NCI-H345 (cell line): ENCODE measurements at regions not wholly inside any gene's neighbourhood (a gene's known extent, or its start where the extent isn't known, plus 50 kb on each side); places are given as distances from the start of the nearest gene placed in this dataset.
"Not testable (repeated sequence)": the region's sequence is repeated elsewhere in the genome, so short reads cannot be mapped to it uniquely, and the experiment has no call there.

ENCODE experiments used
- DNase-seq: peaks from one replicate; lab custom pipeline; 2025; lab: John Stamatoyannopoulos, UW

- no peak for DNase-seq
Measured at GRCh38 chr16:17939723-17940122, 396.8 kb downstream of the NPIPA8 start.

- no peak for DNase-seq
Measured at GRCh38 chr16:17939122-17939536, 397.4 kb downstream of the NPIPA8 start.

- no peak for DNase-seq
Measured at GRCh38 chr16:17938546-17938945, 398.0 kb downstream of the NPIPA8 start.

- DNase-seq = no peak
Measured at GRCh38 chr16:17936766-17937402, 399.7 kb downstream of the NPIPA8 start.

GRCh38 chr16:17930280-17930679, 406.3 kb downstream of the NPIPA8 start:
- no peak for DNase-seq

GRCh38 chr16:17926866-17927399, 409.6 kb downstream of the NPIPA8 start:
- DNase-seq = no peak

- no peak for DNase-seq
Measured at GRCh38 chr16:17926461-17926860, 410.1 kb downstream of the NPIPA8 start.

GRCh38 chr16:17925761-17926160, 410.8 kb downstream of the NPIPA8 start:
- no peak for DNase-seq

- no peak for DNase-seq
Measured at GRCh38 chr16:17921357-17921978, 415.1 kb downstream of the NPIPA8 start.

GRCh38 chr16:17917316-17918019, 419.1 kb downstream of the NPIPA8 start:
- no peak for DNase-seq

GRCh38 chr16:17915791-17916190, 420.7 kb downstream of the NPIPA8 start:
- no peak for DNase-seq

- DNase-seq = no peak
Measured at GRCh38 chr16:17914168-17914567, 422.4 kb downstream of the NPIPA8 start.

GRCh38 chr16:17911578-17911977, 425.0 kb downstream of the NPIPA8 start:
- not testable (repeated sequence) for DNase-seq

GRCh38 chr16:17906626-17907025, 429.9 kb downstream of the NPIPA8 start:
- not testable (repeated sequence) for DNase-seq

- no peak for DNase-seq
Measured at GRCh38 chr16:17901309-17901708, 430.5 kb upstream of the XYLT1 start.

- DNase-seq = no peak
Measured at GRCh38 chr16:17899141-17899540, 428.4 kb upstream of the XYLT1 start.

- no peak for DNase-seq
Measured at GRCh38 chr16:17887963-17888362, 417.2 kb upstream of the XYLT1 start.

GRCh38 chr16:17885659-17886207, 415.0 kb upstream of the XYLT1 start:
- DNase-seq = no peak

- DNase-seq = no peak
Measured at GRCh38 chr16:17877821-17878360, 407.1 kb upstream of the XYLT1 start.

- DNase-seq = no peak
Measured at GRCh38 chr16:17866996-17867395, 396.2 kb upstream of the XYLT1 start.

GRCh38 chr16:17861981-17862479, 391.3 kb upstream of the XYLT1 start:
- DNase-seq = no peak

- DNase-seq = no peak
Measured at GRCh38 chr16:17858061-17858460, 387.3 kb upstream of the XYLT1 start.
